Endometrium (tissue), 2 donors: ENCODE measurements at regions not wholly inside any gene's neighbourhood (a gene's known extent, or its start where the extent isn't known, plus 50 kb on each side); places are given as distances from the start of the nearest gene placed in this dataset.

Experiments used
- FAIRE-seq: peaks from 2 replicates; lab custom pipeline; 2012; peaks lifted over from hg19 to GRCh38; lab: Jason Lieb, UNC
- donor health status: control.
- donor health status: control.

DNA sequence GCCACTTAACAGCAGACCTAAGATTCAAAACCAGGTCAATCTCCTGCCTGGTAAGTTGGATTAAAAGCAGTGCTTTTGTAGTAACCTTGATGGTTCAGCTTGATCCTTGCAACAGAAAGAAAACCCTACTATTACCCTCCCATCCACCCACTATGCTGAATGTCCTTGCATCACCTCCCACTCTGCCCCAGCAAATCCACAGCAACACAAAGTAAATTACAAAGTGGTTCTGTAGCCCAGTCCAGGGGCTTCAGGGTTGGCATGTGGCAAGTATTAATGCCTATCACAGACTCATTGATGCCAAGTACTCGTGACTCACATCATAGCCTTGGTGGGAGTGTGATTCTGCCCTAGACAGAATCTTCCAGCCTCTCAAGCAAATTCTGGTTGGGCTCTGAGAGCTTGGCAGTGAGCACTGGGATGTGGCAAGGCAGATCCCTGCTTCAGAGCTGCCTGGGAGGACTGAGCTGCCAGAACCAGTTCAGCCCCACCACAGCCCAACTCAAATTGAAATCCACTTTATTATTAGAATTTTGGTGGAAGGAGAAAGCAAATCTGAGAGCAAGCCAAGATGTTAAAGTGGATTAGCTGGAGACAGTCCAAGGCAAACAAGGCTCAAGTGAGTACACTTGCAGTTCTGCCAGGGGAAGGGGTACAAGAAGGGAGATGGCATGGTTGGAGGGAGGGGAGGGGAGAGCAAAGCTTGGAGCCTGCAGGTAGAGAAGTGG, 225.8 kb upstream of the UMPS start:
- no peak for FAIRE-seq

DNA sequence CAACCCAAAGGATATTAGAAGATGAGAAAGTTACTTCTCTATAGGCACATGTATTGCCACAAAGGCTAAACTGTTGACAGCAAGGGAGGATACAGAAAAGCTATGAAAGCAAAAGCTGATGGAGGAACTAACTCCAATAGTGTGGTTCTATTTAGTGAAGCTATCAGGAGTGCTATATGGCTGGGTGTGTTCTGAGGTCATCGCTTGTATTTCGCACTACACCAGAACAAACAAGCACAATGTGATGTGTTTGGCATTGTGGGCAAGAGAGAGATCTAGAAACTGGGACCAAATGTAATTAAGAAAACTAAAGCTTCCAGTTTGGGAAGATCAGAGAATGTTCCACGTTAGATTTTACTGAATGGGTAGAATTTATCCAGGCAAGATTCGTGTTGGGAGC, 220.4 kb upstream of the UMPS start:
- FAIRE-seq, result no peak

DNA sequence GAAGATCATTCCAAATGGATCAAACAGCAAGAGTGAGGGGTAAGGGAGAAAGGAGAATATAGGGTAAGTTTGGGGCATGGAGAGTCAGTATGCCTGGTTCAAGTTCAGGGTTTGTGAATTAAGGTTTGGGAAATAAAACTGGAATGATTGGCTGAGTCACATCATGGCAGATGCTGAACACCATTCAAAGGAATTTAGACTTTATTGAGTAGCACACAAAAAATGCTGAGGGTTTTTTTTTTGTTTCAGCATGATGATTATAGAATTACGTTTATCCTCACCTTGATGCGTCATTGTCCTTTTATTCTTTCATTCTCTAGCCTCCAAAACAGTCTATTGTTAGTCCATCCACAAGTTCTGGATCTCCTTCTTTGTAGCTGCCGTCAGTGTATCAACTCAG, 220.0 kb upstream of the UMPS start:
- no peak for FAIRE-seq

DNA sequence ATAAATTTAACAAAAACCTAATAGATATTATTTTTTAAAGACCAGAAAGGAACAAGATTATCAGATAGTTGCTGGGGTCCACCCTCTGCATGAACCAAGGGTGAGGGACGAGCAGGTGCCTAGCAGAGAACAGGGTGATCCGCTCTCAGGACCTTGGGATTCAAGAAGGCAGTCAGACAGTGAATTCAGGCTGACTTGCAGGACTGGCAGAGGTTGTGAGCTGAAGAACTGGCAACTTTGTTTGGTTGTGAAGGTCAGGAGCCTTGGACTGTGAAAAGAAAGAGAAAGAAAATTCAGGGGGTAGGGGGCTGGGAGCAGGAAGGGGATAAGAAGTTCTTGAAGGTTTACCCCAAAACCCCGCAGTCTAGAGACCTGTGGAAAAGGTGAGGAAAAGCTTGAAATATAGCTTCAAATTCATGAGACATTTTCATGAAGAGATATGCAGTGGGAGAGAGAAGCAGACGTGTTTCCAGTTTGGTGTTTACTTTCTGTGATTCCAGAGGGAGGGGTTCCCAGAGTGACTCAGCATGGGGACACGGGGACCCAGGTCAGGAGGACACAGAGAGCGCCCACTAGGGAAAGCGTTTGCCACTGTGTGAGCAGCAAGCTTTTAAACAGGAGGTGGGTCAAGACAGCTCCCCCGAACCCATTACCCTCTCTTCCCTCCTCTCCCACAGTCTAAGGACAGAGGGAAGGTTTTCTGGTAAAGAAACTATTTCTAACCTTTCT, 217.2 kb upstream of the UMPS start:
- no peak for FAIRE-seq

DNA sequence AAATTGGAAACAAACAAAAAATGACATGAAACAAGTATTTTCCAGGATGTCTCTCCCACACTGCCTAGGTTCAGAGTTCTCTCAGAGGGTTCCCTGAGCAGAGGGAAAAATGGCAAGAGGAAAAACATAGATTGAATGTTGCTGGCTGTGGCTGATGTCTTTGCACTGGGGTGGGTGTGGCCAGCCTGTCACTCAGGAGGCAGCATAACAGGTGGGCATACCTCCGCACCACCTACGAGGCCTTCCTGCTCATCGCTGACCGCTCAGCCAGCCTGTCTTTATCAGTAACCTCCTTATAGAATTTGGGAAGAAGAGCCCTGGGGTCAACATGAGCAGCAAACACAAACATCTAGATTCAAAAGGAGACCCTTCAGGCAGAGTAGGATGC, 216.6 kb upstream of the UMPS start:
- FAIRE-seq, result no peak

DNA sequence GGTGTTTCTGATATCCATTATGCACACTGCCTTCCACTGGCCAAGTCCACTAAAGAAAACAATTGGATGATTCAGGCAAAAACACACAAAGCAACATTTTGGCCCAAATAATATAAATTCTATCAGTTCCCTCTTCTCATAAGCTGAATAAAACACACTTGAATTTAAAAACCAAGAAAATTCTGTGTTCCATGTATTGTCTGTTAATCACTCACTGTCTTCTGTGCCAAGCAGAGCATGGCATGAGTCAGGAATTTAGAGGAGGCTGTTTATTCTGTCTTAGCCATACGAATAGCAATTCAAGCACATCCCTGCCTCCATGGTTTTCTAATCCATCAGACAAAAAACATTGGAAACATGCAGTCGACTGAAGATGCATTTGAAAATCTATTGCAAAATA, 215.6 kb upstream of the UMPS start:
- no peak for FAIRE-seq

DNA sequence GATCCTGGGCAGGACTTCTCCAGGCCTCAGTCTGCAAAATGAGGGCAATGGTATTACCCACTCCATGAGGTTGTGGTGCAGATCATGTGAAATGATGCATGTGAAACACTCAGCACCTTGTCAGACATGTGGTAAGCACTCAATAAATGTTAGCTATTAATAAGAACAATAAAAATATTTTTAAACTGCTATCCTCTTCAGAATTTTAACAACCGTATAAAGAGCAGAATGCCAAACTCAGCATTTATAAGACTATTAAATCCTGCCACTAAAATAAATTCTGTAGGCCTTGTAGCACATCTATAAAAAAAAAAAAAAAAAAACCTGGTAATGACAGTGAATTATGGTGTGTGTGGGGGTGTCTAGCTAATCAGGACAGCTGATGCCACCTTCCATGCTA, 213.9 kb upstream of the UMPS start:
- no peak for FAIRE-seq

DNA sequence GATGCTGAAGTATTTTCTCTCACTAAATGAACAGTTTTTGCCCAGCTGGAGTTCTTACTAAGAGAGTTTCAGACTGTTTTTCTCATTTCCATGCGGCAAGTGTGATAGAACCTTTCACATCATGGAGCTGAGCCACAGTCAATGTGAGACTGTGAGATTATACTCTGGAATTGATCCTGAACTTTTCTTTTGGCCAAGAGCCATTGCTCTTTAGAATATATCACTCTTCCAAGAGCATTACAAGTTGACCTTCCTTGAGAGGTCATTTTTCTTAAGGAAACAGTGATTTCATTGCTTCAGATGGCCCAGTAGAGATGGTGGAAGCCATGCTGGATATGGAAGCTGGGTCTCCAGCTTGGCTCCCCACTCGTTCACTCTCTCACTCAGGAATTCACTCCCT, 212.9 kb upstream of the UMPS start:
- FAIRE-seq, result no peak

DNA sequence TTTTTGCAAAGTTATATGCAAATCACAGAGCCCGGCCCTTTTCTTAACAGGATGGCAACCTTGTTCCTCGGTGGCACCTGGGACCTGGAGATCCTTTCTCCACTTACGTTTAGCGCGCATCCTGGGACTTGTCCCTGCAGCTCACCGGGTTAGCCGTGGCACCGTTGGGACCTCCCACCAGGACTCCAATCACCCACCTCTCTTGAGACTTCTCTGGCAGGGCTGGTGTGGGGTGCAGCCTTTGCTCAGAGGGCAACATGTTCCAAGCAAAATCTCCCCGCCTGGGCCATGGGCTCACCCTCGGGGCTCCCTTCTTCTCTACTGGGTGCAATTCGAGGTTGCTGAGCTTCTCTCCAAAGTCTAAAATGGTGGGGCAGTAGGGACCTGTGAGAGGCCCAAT, 211.9 kb upstream of the UMPS start:
- FAIRE-seq, result no peak

DNA sequence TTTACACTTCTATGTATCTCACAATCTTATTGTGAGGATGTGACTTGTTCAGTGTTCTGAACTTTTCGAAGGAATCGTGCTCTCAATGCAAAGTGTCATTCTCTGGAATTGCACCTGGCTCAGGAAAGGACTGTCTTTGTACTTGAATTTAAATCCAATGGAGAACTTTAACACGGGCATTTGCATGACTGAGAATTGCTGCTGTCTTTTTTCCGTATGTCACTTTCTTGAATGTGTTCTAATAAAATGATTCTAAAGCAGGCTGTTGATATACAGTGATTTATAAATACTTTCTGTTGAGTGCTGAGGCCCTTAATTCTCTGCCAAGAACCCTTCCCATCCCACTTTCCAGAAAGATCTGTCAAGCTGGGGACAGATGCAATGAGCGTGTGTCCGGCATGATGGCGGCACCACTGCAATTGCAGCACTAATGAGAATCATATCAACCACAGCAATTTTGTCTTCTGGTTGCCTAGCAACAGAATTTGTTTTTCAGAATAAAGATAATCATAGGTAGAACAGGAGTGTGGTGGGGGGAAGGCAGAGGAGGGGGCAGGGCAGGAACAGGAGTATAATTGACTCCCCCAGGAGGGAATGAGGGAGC, 210.6 kb upstream of the UMPS start:
- no peak for FAIRE-seq

DNA sequence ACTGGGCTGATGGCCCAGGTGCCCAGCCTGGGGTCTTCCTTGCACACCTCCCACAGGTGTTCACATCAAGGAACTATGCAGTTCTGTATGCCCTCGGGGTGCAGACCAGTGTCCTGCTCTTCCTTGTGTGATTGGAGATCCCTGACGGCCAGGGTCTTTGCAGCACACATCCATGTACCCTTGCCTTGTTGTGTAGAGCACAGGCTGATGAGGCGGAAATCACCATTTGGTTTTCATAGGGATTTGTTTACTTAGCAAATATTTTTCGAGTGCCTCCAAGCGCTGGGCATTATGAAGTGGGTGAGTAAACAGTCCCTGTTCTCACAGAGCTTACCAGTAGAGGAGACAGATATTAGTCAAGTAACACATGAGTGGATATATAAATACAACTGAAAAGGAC, 209.3 kb upstream of the UMPS start:
- FAIRE-seq, result no peak

DNA sequence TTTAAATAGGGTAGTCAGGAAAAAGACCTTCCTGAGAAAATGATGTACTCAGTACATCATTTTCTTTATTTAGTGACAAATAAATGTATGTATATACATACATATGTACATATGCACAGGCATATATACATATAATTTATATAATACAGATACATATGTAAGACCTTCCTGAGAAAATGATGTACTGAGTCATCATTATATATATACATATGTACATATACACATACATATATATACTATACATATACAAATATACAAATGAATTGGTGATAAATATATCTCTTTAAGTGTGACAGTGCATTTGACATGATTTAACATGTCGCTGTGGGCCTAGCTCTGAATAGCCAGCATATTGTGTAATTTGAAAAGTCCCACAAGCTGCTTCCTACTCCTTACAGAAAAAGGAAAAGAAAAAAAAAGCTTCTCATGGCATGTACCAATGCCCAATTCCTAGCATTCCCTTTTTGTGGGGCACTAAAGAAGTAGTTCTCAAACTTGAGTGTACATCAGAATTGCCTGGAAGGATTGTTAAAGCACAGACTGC, 208.1 kb upstream of the UMPS start:
- no peak for FAIRE-seq

DNA sequence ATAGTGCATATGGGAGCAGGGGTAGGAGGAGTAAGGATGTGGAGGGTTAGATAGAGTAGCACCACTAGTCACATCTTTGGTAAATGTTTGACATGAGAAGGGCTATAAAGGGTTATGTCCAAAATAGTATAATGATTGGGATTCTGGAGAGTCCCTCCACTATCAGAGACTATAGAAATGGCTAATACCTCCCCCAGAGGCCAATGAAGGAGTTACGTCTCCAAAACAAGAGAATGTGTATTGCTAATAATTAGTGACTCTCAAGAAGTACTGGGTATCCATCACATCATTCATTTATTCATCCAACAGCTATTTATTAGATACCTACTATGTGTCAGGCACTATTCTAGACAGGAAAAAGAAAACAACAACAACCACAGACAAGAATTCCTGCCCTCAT, 203.7 kb upstream of the UMPS start:
- no peak for FAIRE-seq

DNA sequence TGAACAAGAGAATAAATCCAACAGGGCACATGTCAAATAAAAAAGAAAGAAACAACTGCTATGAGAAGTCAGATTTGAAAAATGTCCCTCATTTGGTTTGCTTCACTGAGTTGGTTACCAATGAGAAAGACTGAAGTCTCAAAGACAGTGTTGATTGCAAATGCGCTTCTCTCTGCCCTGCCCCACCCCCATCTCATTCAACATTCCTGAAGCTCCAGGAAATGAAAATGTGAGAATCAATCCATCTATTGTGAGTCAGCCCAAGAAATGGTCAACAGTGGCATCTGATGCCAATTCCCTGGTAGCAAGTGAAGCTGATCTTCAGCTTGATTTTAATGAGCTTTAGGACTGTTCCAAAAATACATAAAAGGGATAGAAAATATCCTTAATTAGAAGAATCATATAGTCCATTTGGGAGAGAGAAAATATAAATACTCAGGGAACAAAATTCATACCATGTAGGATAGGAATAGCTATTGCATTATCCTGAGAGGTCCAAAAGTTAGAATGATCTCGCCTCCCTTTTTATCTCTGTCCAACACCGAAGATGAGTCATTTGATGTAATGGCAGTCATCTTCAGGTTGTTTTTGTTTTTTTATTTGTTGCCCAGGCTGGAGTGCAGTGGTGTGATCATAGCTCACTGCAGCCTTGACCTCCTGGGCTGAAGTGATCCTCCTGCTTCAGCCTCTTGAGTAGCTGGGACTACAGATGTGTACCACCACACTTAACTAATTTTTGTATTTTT, 200.3 kb upstream of the UMPS start:
- FAIRE-seq, result no peak

DNA sequence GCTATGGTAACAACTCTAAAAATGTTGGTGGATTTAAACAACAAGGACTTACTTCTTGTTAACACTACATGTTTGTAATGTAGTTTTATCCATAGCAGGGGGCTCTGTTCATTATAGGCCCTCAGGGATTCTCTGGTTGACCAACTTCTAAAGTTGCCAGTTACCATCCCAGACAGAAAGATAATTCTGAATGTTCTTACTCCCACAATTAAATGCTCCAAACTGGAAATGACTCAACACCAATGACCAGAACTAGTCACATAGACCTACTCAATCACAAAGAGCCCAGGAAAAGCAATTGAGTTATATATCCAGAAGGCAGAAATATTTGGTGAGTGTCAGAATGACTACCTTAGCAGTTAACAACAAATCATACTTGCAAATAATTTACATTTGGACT, 199.3 kb upstream of the UMPS start:
- no peak for FAIRE-seq

DNA sequence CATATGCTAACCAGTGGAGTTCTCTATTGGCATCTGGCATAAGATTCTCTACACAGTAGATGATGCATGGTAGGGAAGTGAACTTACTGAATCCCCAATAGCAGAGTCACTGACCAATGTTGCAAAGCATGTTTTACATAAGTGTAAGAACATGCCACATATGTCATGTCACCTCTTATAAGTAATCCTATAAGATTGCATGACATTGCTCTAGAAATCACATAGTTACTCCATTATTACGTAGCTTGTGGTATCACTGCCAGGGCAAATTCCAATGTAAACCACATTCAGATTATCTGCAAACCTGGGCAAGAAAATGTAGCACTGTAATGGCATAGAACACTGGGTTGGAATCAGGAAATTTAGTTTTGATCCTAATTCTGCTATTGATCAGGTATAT, 198.2 kb upstream of the UMPS start:
- FAIRE-seq, result no peak

DNA sequence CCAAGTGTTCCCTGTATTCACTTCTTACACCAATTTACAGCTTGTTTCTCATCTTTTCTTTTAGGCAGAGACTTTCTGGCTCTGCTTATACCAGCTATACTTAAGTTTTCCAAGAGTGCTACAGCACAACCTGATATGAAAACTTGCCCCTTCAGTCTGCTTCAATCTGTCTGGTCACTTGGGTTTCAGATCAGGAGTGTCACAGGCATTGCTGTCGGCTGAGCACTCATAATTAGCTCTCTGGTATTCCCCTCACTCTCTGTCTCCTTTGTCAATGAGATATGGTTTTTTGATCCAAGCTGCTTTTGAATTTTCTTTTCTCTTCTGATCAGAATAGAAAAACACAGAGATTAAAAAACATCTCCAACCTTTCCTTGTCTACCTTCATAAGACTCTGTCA, 194.9 kb upstream of the UMPS start:
- no peak for FAIRE-seq

DNA sequence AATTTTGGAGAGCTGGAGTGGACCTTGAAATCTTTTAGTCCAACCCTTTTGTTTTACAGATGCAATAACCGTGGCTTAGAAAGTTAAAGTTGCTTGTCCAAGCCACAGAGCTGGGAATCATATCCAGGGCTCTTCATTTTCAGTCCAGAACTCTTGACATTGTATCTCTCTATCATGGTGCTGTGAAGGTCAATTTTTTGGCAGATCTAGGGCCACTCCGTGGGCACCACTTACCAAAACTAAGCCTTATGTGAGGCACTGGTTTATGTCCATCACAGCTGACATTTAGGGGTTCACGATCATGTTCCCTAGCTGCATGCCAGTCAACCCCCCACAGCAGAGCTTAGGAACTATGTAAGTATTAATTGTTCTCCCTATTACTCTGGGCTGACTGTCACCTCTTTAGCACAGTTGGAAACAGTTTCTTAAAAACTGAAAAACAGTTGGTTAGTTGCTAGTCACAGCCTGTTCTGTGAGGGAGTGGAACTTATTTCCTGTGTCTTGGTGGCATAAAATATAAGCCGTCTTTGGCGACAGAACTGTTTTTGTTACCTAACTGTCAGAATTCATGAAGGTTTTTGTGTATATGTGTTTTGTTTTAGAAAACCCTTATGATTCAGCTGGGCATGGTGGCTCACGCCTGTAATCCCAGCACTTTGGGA, 189.6 kb upstream of the UMPS start:
- no peak for FAIRE-seq

DNA sequence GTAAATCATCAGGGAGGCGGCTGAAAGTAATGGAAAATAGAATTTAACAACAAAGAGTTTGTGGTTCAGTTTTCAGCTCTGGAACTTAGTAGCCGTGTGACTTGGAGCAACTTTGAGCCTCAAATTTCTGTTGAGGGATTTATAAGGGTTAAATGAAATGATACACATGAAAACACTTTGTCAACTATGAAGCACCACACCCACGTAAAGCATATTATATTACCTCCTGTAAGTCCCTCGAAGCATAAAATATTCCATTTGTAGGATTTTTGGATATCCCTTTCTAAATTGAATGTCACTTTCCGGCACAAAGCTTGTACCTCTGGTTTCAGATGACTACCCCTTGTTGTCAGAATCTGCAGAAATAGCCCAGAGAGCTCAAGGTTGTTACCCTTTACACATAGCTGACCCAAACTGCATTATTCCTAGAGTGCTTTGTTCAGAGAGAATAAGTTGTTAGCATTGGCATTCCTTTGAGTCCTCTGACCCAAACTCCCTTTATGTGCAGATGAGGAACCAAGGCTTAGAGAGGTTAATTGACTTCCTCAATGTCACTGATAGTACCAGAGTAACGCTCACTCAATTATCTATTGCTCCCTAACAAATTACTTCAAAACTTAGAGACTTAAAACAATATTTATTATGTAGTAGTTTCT, 187.9 kb upstream of the UMPS start:
- no peak for FAIRE-seq

DNA sequence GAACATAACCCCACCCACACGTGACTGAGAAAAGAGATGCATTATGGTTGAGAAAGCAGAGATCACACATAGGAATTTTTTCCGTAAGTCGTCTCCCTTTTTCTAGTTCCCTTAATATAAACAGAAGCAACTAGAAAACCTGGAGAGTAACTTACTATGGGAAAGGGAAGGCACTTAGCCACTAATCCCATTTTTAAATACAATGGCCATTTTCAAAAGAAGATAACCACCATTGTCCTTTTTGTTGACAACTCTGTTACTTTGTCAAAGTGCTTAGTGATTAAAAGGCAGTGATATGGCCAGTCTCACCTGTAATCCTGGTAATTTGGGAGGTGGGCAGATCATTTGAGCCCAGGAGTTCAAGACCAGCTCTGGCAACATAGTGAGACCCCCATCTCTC, 184.4 kb upstream of the UMPS start:
- FAIRE-seq, result no peak

DNA sequence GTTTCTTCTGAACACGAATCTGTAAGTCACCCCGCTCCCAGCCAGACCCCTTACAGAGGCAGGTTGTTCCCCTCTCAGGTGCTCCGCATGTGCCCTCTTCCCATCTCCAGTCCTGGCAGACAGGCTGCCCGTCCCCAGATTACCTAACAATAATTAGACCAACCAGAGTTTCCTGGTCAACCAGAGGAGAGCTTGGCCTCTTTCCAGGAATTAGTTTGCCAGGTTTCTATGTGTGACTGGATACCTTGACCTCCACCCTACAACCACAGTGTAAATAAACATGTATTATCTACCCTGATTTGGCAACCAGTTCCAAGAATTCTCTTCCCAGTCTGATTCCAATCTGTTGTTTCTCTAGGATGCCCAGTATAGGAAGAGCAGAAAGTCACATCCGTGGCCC, 178.0 kb upstream of the UMPS start:
- FAIRE-seq, result no peak

DNA sequence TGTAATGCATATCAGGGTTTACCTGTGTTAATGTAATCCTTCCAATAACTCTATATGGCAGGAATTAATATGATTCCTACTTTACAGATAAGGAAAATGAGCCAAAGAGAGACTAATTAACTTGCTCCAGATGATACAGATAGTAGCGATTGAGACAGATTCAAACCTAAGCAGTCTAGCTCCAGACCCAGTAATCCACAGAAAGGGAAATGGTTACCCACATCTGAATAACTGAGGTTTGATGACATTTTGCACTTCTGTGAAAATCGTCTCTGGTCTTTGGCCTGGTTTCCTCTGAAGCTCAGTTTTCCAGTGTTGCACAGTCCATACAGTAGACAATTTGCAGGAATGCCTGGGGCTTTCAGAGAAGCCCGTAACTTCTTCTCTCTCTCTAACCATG, 177.1 kb upstream of the UMPS start:
- no peak for FAIRE-seq
